ENCODE measurements at regions not wholly inside any gene's neighbourhood (a gene's known extent, or its start where the extent isn't known, plus 50 kb on each side); places are given as distances from the start of the nearest gene placed in this dataset.

GRCh38 chr11:94715225-94715624 lies 52.9 kb upstream of the AMOTL1 start:
- intact Hi-C loops (cut with micrococcal nuclease): no loop called here
- DNase-seq (no peak), ATAC-seq (no peak)

GRCh38 chr11:94717667-94718066 lies 50.5 kb upstream of the AMOTL1 start:
- ATAC-seq (no peak), DNase-seq (no peak)
- intact Hi-C loops (cut with micrococcal nuclease): no loop called here
